ENCODE measurements at regions not wholly inside any gene's neighbourhood (a gene's known extent, or its start where the extent isn't known, plus 50 kb on each side); places are given as distances from the start of the nearest gene placed in this dataset.

- DNase-seq (ENCODE audit: low spot score): no peak
- H3K27ac ChIP-seq: no peak overlapping the region
- ChIA-PET CTCF (interaction anchor here (0.6 to 1.2 kb wide), 4 partner anchors 8 to 431 kb away, joined by 3 to 5 read pairs (median 4); no protein-coding TSS in a partner anchor), POLR2A (ENCODE audit: low non-redundant PET) (no interaction called here)
- TF ChIP-seq, protein P1, sequence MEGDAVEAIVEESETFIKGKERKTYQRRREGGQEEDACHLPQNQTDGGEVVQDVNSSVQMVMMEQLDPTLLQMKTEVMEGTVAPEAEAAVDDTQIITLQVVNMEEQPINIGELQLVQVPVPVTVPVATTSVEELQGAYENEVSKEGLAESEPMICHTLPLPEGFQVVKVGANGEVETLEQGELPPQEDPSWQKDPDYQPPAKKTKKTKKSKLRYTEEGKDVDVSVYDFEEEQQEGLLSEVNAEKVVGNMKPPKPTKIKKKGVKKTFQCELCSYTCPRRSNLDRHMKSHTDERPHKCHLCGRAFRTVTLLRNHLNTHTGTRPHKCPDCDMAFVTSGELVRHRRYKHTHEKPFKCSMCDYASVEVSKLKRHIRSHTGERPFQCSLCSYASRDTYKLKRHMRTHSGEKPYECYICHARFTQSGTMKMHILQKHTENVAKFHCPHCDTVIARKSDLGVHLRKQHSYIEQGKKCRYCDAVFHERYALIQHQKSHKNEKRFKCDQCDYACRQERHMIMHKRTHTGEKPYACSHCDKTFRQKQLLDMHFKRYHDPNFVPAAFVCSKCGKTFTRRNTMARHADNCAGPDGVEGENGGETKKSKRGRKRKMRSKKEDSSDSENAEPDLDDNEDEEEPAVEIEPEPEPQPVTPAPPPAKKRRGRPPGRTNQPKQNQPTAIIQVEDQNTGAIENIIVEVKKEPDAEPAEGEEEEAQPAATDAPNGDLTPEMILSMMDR (conservative IDR thresholded peaks at IDR 0.05; ENCODE audit: low read depth): no peak
Measured at GRCh38 chr1:200496937-200497336, 87.1 kb upstream of the ZNF281 start.

DNA sequence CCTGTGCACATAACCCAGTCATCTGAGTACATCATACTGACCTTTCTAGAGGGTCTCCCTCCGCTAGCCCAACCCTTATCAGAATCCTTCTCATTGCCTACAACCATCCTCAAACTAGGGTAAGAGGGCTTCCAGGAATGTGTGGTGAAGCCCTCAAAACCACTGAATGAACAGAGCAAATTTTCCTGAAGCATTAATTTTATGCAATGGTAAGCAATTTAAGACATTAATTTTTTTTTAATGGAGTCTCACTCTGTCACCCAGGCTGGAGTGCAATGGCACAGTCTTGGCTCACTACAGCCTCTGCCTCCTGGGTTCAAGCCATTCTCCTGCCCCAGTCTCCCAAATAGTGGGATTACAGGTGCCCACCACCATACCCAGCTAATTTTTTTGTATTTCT, 86.1 kb upstream of the ZNF281 start:
- DNase-seq (ENCODE audit: low spot score): no peak
- ChIA-PET POLR2A (ENCODE audit: low non-redundant PET) (no interaction called here), CTCF (interaction anchor here (0.6 kb wide), 2 partner anchors 56 to 223 kb away, joined by 3 to 4 read pairs; no protein-coding TSS in a partner anchor)
- no peak overlapping the region for H3K27ac ChIP-seq
- TF ChIP-seq, protein P1 (conservative IDR thresholded peaks at IDR 0.05; ENCODE audit: low read depth): no peak

- H3K27ac ChIP-seq: no peak overlapping the region
- ChIA-PET POLR2A (ENCODE audit: low non-redundant PET) (no interaction called here), CTCF (interaction anchor here (0.7 kb wide), 1 partner anchor 308 kb away, joined by 3 read pairs; no protein-coding TSS in a partner anchor)
- DNase-seq (ENCODE audit: low spot score): no peak
- TF ChIP-seq, protein P1 (conservative IDR thresholded peaks at IDR 0.05; ENCODE audit: low read depth): no peak
Measured at GRCh38 chr1:200493344-200493743, 83.5 kb upstream of the ZNF281 start.

DNA sequence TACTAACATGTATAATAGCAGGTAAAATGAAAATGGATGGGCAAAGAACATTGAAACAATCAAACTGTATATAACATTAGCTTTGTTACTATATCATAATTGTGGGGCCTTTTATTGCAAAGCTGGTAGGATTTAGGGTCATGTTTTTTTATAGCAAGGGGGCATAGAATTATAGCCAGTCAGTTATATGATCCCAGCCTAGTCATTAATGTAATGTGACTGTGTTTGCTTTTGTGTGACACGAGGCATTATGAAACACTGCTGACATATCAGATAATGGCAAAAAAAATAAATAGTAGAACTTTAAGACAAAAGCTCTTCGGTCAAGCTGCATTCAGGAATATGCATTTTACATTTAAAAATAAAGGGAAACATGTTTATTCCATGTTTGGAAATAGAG, 81.3 kb upstream of the ZNF281 start:
- H3K27ac ChIP-seq: no peak overlapping the region
- no peak for DNase-seq (ENCODE audit: low spot score)
- ChIA-PET CTCF (interaction anchor here (1.7 kb wide), 1 partner anchor 806 kb away, joined by 7 read pairs; no protein-coding TSS in a partner anchor), POLR2A (ENCODE audit: low non-redundant PET) (no interaction called here)
- TF ChIP-seq, protein P1 (conservative IDR thresholded peaks at IDR 0.05; ENCODE audit: low read depth): no peak

- ChIA-PET POLR2A (ENCODE audit: low non-redundant PET) (no interaction called here), CTCF (interaction anchor here (0.6 to 0.7 kb wide), 2 partner anchors 147 to 327 kb away, joined by 3 to 6 read pairs; no protein-coding TSS in a partner anchor)
- no peak for DNase-seq (ENCODE audit: low spot score)
- no peak overlapping the region for H3K27ac ChIP-seq
- TF ChIP-seq, protein P1 (conservative IDR thresholded peaks at IDR 0.05; ENCODE audit: low read depth): no peak
Measured at GRCh38 chr1:200490183-200490582, 80.3 kb upstream of the ZNF281 start.

DNA sequence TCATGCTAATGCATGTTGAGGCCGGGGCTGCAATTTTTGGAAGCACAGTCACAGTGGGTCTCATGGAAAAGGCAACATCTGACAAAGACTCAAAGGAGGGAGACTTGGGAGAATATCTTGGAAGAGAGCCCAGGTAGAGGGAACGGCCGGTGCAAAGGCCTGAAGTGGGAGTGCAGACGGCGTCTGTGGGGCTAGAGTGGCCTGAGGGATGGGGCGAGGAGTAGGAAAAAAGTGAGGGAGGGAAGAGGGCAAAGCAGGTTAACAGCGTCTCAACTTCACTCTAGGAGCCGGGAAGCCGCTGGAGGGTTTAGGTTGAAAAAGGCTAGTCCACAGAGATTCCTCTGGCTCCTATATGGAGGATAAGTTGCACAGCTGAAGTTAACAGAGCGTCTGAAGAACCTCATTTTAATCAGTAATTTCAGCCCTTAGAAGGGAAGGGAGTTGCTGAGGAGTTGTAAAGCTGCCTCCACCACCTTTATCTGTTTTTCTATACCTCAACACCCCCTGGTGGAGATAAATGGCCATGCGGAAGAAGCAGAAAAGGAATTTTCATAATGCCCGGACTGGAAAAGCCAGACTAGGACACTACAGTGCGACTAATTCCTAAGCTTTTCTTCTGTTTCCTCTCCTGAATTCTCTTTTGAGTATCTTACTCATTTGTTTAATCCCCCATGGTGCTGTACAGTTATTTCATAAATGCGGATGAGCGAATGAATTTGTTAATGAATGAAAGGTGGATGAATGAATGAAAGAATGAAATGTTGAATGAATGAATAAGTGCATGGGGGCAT, 78.7 kb upstream of the ZNF281 start:
- DNase-seq (ENCODE audit: low spot score): peak; percentile 79

More for the DNA sequence above, 78.7 kb upstream of the ZNF281 start:
- POLR2A ChIA-PET (ENCODE audit: low non-redundant PET): no interaction called here
- TF ChIP-seq, protein P1 (conservative IDR thresholded peaks at IDR 0.05; ENCODE audit: low read depth): peak; percentile 84
- CTCF ChIA-PET: interaction anchor here (0.5 to 1.6 kb wide), 39 partner anchors 9 to 1821 kb away, joined by 3 to 10 read pairs (median 3); partner anchors contain the start of gene NR5A2
- peak overlapping the region; percentile 52 for H3K27ac ChIP-seq

Data from RWPE1 (cell line).